HG03025 (cell line): ENCODE measurements at regions not wholly inside any gene's neighbourhood (a gene's known extent, or its start where the extent isn't known, plus 50 kb on each side); places are given as distances from the start of the nearest gene placed in this dataset.
"Not testable (repeated sequence)": the region's sequence is repeated elsewhere in the genome, so short reads cannot be mapped to it uniquely, and the experiment has no call there.

Experiments used
- ATAC-seq: cut with Tn5 transposase; IDR thresholded peaks from one replicate; pipeline ENCODE4 v1.9.1; 2021; ENCODE audit warnings: mild to moderate bottlenecking, moderate library complexity; ENCODE audit not compliant: unreplicated experiment, low FRiP score

- no peak for ATAC-seq
Observed at GRCh38 chr11:34001557-34002064, 49.9 kb upstream of the CAPRIN1 start.

- ATAC-seq, result no peak
Observed at GRCh38 chr11:33999393-33999792, 52.1 kb upstream of the CAPRIN1 start.

DNA sequence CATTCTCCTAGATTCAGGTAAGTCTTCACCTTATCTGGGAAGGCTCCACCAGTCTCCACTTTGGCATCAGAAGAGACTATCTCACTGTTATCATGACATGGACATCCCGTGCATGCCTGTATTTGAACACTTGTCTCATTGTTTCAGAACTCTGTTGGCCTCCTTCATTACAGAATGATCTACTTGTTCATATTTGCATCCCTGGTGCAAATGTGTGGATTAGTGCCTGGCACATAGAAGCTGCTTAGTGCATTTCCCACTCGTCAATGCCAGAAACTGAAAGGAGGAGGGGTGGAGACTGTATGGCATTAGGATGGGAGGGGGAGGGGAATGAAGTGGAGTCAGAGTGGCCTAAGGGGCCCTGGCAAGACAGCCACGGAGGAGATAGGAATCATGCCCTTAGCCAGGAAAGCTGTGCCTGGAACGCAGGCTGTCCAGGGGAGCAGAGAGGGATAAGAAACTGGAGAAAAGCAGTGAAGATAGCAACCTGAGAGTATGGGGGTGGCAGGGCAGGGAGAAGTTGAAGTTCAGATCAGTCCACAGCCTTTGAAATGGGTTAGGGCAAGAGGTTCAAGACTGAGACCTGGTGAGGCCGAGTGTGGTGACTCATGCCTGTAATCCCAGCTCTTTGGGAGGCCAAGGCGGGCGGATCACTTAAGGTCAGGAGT, 53.8 kb upstream of the CAPRIN1 start:
- ATAC-seq, result no peak

- ATAC-seq, result no peak
Observed at GRCh38 chr11:33996498-33997454, 54.8 kb upstream of the CAPRIN1 start.

DNA sequence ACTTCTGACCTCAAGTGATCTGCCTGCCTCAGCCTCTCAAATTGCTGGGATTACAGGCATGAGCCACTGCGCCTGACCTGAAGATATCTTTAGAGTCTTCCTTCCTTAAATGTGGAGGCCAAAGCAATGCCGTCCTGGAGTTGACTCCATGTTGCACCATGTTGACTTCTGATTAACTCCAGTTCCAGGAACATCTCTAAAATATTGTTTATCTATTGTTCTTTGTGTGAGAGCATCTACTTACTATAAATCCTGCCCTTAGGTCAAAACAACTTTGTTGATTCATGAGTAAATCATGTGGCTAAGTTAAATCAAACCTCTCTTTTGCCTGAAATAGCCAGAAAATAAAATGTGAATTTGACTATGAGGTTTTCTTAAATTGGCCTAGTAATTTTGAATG, 56.6 kb upstream of the CAPRIN1 start:
- ATAC-seq, result no peak

- not testable (repeated sequence) for ATAC-seq
Observed at GRCh38 chr11:33991136-33991535, 60.4 kb upstream of the CAPRIN1 start.

DNA sequence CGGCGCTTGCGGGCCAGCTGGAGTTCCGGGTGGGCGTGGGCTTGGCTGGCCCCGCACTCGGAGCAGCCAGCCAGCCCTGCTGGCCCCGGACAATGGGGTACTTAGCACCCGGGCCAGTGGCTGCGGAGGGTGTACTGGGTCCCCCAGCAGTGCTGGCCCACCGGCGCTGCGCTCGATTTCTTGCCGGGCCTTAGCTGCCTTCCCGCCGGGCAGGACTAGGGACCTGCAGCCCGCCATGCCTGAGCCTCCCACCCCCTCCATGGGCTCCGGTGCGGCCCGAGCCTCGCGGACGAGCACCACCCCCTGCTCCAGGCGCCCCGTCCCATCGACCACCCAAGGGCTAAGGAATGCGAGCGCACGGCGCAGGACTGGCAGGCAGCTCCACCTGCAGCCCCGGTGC, 61.4 kb upstream of the CAPRIN1 start:
- not testable (repeated sequence) for ATAC-seq

GRCh38 chr11:33989461-33989860, 62.1 kb upstream of the CAPRIN1 start:
- ATAC-seq, result no peak

- ATAC-seq, result no peak
Observed at GRCh38 chr11:33988586-33989370, 62.8 kb upstream of the CAPRIN1 start.

DNA sequence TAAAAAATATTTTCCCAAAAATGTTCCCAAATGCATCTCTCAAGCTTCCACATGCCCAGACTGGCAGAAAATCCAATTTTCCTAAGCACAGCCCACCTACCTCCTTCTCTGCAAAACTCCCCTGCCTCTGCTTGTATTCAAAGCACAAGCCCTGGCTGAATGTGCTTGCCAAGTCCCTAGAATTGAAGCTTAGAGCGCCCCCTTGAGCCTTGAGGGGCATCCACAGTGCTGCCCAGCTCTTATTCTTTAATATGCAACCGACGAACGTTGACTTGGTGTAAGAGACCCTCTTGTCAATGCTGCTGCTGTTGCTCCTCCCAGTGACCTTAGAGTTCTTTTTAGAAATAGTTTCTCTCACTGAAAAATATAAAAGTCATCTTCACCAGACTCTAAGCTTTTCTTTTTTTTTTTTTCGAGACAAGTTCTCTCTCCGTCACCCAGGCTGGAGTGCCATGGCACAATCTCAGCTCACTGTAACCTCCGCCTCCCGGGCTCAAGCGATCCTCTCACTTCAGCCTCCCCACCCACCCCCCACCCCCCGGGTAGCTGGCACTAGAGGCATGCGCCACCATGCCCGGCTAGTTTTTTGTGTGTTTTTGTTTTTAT, 63.5 kb upstream of the CAPRIN1 start:
- ATAC-seq, result no peak

GRCh38 chr11:33987545-33987944, 64.0 kb upstream of the CAPRIN1 start:
- no peak for ATAC-seq

DNA sequence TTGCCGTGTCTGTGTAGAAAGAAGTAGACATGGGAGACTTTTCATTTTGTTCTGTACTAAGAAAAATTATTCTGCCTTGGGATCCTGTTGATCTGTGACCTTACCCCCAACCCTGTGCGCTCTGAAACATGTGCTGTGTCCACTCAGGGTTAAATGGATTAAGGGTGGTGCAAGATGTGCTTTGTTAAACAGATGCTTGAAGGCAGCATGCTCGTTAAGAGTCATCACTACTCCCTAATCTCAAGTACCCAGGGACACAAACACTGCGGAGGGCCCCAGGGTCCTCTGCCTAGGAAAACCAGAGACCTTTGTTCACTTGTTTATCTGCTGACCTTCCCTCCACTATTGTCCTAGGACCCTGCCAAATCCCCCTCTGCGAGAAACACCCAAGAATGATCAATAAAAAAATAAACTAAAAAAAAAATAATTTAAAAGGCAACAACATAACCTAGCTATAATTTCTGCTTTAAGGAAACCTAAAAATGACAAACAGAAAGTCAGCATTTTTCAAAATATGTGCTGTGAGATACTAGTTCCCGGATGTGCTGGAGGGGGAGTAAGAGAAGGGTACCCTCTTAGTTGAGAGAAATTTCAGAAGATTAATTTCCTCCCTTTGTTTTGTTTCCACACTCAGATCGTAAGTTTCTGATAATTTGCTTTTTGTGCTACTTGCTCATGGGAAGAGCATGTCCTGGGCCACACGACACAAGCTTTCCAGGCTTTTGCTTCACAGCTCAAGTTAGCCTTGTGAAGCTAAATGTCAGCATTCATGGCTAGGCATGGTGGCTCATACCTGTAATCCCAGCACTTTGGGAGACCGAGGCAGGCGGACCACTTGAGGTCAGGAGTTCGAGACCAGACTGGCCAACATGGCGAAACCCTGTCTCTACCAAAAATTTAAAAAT, 64.7 kb upstream of the CAPRIN1 start:
- not testable (repeated sequence) for ATAC-seq

GRCh38 chr11:33984682-33985389, 66.7 kb upstream of the CAPRIN1 start:
- ATAC-seq, result no peak

- no peak for ATAC-seq
Observed at GRCh38 chr11:33982661-33983060, 68.9 kb upstream of the CAPRIN1 start.

DNA sequence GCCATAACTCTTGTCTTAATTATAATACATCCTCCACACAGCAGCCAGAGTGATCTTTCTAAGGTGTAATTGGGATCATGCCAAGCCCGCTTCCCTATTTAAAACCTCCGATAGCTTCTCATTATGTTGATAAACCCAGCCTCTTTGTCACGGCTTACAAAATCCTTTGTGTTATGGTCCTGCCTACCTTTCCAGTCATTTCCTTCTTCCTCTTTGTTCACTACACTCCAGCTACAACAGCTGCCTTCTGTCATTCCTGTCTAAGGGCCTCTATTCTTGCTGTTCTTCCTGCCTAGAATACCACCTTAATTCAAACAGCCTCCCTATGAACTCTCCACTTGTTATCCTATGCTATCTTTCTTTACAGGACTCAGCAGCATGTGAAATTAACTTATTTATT, 70.6 kb upstream of the CAPRIN1 start:
- no peak for ATAC-seq

DNA sequence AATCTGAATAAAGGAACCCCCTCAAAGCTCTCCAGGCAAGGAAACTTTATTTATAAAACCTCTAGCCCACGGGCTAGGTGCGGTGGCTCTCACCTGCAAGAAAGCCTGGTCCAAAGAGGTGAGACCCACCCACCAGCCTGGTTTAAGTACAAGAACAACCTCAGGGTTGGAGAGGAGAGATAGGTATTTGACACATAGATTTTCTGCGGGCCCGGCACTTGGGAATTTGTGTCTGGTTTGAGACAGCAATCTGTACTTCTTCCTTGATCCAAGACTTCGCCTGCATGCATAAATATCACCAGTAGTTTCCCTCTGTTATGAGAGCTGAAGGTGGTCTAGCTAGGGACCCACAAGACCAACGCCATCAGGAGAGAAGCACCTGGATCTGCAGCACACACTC, 73.2 kb upstream of the CAPRIN1 start:
- no peak for ATAC-seq

DNA sequence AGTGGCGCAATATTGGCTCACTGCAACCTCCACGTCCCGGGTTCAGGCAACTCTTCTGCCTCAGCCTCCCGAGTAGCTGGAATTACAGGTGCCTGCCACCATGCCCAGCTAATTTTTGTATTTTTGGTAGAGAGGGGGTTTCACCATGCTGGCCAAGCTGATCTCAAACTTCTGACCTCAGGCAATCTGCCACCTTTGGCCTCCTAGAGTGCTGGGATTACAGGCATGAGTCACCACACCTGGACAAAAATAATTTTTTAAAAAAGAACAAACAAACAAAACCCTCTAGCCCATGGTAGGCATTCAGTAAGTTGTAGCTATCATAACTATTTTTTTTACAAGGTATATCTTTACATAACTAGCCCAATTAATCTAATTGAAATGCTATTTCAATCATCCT, 73.9 kb upstream of the CAPRIN1 start:
- no peak for ATAC-seq

- no peak for ATAC-seq
Observed at GRCh38 chr11:33976495-33977199, 74.9 kb upstream of the CAPRIN1 start.
